ENCODE measurements at regions not wholly inside any gene's neighbourhood (a gene's known extent, or its start where the extent isn't known, plus 50 kb on each side); places are given as distances from the start of the nearest gene placed in this dataset.

GRCh38 chr4:31334086-31334910 lies 614.1 kb downstream of the PCDH7 start:
- H3K36me3 Mint-ChIP-seq = no peaks in the 10 kb centered on the region
- no peaks in the 10 kb centered on the region for H4K20me1 ChIP-seq (ENCODE audit: low read depth)
- no peaks in the 10 kb centered on the region for H3K9me3 Mint-ChIP-seq
- no peak overlapping the region for H3K4me2 ChIP-seq
- no peak overlapping the region for H2AFZ ChIP-seq (replicated peaks)
- H3K27me3 Mint-ChIP-seq (ENCODE audit: insufficient read depth, low read depth) = no peaks in the 10 kb centered on the region
- H3K27me3 ChIP-seq = no peaks in the 10 kb centered on the region
- no peak overlapping the region for H3K9ac ChIP-seq
- no peaks in the 10 kb centered on the region for H3K79me2 ChIP-seq (ENCODE audit: low read depth)
- DNase-seq (ENCODE audit: low spot score) = no peak
- no peak for TF ChIP-seq EZH2phosphoT487 (IDR thresholded peaks at IDR 0.05)
- TF ChIP-seq, protein P1, sequence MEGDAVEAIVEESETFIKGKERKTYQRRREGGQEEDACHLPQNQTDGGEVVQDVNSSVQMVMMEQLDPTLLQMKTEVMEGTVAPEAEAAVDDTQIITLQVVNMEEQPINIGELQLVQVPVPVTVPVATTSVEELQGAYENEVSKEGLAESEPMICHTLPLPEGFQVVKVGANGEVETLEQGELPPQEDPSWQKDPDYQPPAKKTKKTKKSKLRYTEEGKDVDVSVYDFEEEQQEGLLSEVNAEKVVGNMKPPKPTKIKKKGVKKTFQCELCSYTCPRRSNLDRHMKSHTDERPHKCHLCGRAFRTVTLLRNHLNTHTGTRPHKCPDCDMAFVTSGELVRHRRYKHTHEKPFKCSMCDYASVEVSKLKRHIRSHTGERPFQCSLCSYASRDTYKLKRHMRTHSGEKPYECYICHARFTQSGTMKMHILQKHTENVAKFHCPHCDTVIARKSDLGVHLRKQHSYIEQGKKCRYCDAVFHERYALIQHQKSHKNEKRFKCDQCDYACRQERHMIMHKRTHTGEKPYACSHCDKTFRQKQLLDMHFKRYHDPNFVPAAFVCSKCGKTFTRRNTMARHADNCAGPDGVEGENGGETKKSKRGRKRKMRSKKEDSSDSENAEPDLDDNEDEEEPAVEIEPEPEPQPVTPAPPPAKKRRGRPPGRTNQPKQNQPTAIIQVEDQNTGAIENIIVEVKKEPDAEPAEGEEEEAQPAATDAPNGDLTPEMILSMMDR (IDR thresholded peaks at IDR 0.05) = no peak
- no peak for TF ChIP-seq EZH2 (IDR thresholded peaks at IDR 0.05)
- H3K27ac Mint-ChIP-seq = no peak overlapping the region
- no peaks in the 10 kb centered on the region for H3F3A ChIP-seq (ENCODE audit: low read depth)
- H3K4me1 Mint-ChIP-seq = no peaks in the 10 kb centered on the region
- no peak overlapping the region for H3K27ac ChIP-seq
- no peak overlapping the region for H3K4me3 ChIP-seq
- H3K4me3 Mint-ChIP-seq = no peak overlapping the region
- H3K9me3 ChIP-seq (ENCODE audit: low read depth) = no peaks in the 10 kb centered on the region
- no peaks in the 10 kb centered on the region for H3K36me3 ChIP-seq
- H3K4me1 ChIP-seq = no peaks in the 10 kb centered on the region

GRCh38 chr4:31338000-31338399 lies 617.8 kb downstream of the PCDH7 start:
- Histone ChIP-seq H3K4me1 (no peaks in the 10 kb centered on the region), H3K27me3 (no peaks in the 10 kb centered on the region), H3K4me3 (no peak overlapping the region), H2AFZ (replicated peaks) (no peak overlapping the region), H3F3A (ENCODE audit: low read depth) (no peaks in the 10 kb centered on the region), H3K9ac (no peak overlapping the region), H3K4me2 (no peak overlapping the region), H3K36me3 (no peaks in the 10 kb centered on the region), H3K79me2 (ENCODE audit: low read depth) (no peaks in the 10 kb centered on the region), H4K20me1 (ENCODE audit: low read depth) (no peaks in the 10 kb centered on the region), H3K9me3 (ENCODE audit: low read depth) (peaks cover 6% of the 10 kb centered on the region), H3K27ac (no peak overlapping the region)
- Mint-ChIP-seq H3K9me3 (peaks cover 8% of the 10 kb centered on the region), H3K36me3 (no peaks in the 10 kb centered on the region), H3K4me3 (no peak overlapping the region), H3K27ac (no peak overlapping the region), H3K4me1 (no peaks in the 10 kb centered on the region), H3K27me3 (ENCODE audit: insufficient read depth, low read depth) (peaks cover 4% of the 10 kb centered on the region)
- TF ChIP-seq, protein P1 (IDR thresholded peaks at IDR 0.05) = no peak
- TF ChIP-seq EZH2phosphoT487 (IDR thresholded peaks at IDR 0.05) (no peak), EZH2 (IDR thresholded peaks at IDR 0.05) (no peak)
- no peak for DNase-seq (ENCODE audit: low spot score)

DNA sequence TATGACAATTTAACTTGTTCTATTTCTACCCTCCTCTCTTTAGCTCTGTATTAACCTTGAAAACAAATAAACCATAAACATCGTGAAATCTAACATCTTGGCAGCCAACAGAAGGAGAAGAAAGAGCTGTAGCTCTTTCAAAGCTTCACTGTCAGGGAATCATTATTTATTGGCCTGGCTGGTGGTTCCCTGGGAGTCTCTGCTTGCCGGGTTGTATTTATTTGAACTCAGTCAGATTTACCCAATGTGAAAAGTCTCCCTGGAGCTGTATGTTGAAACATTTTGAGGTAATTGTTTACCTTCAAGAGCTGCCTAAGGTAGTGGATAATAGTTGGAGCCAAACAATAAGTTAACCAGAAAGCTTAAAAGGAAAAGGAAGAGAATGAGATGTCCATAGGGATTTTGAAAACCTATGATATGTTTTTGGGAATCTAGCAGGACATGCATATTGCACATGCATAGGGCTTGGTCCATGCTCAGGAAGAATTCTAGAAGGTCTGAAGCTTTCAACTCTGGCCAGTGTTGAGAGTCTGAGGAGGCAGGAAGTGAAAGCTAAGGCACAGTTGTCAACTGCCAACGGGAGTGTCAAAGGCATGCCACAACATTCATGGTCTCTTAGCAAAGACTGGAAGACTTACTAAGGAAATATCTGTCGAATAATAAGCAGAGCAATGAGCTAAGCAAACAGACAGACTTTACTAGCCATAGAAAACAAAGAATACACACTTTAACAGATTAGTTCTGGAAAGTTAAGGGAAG lies 621.6 kb downstream of the PCDH7 start:
- H3K4me3 Mint-ChIP-seq = no peak overlapping the region
- Histone ChIP-seq H3K4me3 (no peak overlapping the region), H3K27me3 (no peaks in the 10 kb centered on the region), H3F3A (ENCODE audit: low read depth) (no peaks in the 10 kb centered on the region), H2AFZ (replicated peaks) (no peak overlapping the region), H3K36me3 (no peaks in the 10 kb centered on the region), H4K20me1 (ENCODE audit: low read depth) (no peaks in the 10 kb centered on the region), H3K79me2 (ENCODE audit: low read depth) (no peaks in the 10 kb centered on the region), H3K4me2 (no peak overlapping the region), H3K4me1 (no peaks in the 10 kb centered on the region), H3K27ac (no peak overlapping the region), H3K9me3 (ENCODE audit: low read depth) (peaks cover 6% of the 10 kb centered on the region), H3K9ac (no peak overlapping the region)
- no peak overlapping the region for H3K27ac Mint-ChIP-seq
- peaks cover 8% of the 10 kb centered on the region for H3K9me3 Mint-ChIP-seq
- no peaks in the 10 kb centered on the region for H3K4me1 Mint-ChIP-seq
- TF ChIP-seq EZH2 (IDR thresholded peaks at IDR 0.05) (no peak), EZH2phosphoT487 (IDR thresholded peaks at IDR 0.05) (no peak)
- TF ChIP-seq, protein P1 (IDR thresholded peaks at IDR 0.05) = no peak
- H3K27me3 Mint-ChIP-seq (ENCODE audit: insufficient read depth, low read depth) = peaks cover 4% of the 10 kb centered on the region
- no peak for DNase-seq (ENCODE audit: low spot score)
- H3K36me3 Mint-ChIP-seq = no peaks in the 10 kb centered on the region

Data from neural progenitor cell (in vitro differentiated cells).